ENCODE measurements at regions not wholly inside any gene's neighbourhood (a gene's known extent, or its start where the extent isn't known, plus 50 kb on each side); places are given as distances from the start of the nearest gene placed in this dataset.
"Not testable (repeated sequence)": the region's sequence is repeated elsewhere in the genome, so short reads cannot be mapped to it uniquely, and the experiment has no call there.

GRCh38 chr5:155530046-155530445 lies 516.5 kb downstream of the KIF4B start:
- DNase-seq: no peak

- DNase-seq: no peak
These were observed 519.2 kb downstream of the KIF4B start for GRCh38 chr5:155532621-155533311.

DNA sequence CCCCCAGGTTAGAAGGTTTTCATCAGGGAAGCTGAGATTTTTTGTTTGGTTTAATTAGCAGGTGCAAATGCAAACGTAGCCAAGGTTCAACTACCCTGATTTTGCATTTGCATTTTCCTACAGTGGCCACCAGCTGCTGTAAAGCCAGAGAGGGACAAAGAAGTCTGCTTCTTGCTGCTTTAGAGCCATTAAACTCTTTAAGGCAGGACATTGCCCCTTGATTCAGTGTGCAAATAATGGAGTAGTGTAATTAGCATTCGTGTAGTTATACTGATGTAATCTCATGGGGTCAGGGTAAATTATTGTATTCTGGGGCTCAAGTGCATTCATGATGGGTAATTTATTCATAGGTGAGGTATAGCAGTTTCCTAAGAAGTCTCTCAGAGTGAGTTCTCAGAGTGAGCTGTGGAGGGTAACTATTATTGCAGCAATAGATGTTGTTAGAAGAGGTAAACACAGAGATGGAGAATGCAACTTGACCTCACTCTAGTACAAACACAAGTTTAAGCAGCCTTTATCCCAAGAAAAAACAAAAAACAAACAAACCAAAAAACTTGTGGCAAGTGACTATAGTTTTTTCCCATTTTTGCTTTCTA lies 526.5 kb downstream of the KIF4B start:
- peak; percentile 60 for DNase-seq

DNA sequence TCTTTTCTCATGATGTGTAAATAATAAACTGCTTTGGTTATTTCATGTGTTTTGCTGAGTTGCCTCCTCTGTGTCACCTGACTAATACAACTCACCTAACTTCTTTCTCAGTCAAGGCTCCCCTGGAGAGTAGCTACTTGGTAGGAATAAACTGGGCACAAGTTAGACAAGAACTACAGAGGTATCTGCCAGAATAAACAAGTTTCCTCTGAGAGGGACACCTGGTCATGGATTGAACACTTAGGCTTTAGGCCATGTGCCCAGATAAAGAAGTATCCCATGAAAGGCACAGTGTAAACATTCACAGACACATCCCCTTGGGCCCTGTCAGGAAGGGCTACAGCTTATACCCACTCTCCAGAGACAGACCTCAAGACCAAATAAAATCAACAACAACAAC lies 532.5 kb downstream of the KIF4B start:
- no peak for DNase-seq

- no peak for DNase-seq
These were observed 540.9 kb downstream of the KIF4B start for GRCh38 chr5:155554500-155554899.

DNA sequence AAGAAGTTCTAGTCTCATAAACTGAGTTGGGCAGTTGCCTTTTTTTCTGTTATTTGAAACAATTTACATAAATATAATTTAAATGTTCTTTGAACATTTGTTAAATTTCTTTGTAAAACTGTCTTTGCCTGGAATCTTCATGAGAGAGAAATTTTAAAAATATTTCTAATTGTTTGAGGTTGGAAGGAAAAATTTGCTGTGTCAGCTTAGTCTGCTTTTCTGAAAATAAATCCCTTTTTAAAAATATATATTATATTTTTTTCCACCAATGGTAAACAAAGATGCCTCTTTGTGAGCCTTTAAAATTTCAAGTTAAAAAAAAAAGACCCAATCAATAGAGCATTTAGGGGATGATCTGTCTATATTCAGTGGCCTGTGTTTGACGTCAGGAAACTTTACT lies 542.7 kb downstream of the KIF4B start:
- DNase-seq: no peak

GRCh38 chr5:155556700-155557099 lies 543.1 kb downstream of the KIF4B start:
- no peak for DNase-seq

GRCh38 chr5:155562158-155562557 lies 548.6 kb downstream of the KIF4B start:
- DNase-seq: no peak

DNA sequence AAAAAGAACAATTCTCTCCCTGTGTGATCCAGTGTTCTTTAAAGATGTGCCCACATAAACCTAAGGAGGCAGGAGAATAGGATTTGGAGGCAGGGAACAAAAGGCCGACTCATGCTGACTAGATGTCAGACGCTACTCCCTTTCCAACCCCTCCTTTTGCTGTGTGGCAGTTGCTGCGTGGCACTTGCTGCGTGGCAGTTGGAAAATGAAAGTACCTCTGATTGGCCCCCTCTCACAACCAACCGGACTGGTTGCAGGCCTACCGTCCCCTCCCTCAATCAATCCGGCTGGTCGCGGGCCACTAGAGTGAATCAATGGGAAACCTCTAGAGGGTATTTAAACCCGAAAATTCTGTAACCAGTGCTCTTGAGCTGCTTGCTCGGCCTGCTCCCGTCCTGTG lies 551.0 kb downstream of the KIF4B start:
- DNase-seq: no peak

DNA sequence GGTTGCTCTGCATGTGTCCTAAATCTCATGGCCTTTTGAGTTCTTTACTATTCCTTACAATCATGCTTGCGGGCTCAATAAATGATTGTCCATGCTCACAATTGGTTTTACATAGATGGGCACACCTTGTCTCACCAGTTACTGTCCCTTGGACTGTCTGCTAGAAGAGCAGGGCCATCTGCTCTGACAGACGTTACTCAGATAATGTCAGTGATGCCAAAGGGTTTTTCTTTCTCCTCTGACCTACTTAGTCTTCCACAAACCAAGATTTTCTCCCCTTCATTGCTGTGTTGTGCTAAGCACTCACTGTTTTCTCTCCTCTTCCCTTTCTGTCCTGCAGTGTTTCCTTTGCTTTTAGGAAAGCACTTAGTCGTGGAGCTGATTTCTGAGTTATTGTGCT lies 562.3 kb downstream of the KIF4B start:
- DNase-seq: no peak

- DNase-seq: not testable (repeated sequence)
These were observed 573.3 kb downstream of the KIF4B start for GRCh38 chr5:155586808-155587207.

DNA sequence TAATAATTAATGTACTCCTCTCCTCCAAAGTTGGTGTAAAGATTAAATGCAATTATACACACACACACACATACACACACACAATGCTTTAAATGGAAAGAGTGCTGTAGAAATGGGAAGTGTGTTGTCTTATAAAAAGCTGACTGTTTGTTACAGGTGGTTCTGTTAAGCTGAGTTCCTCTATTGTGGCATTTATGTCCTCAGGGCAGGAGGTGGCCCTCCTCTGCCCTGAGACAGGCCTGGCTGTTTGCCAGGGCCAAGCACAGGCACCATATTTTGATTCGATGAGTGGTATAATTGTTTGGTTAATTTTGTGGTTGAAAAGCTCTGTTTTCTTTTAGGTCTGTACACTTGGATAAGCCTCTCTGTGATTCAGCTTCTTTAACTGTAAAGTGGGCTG lies 573.9 kb downstream of the KIF4B start:
- DNase-seq: peak; percentile 63

DNA sequence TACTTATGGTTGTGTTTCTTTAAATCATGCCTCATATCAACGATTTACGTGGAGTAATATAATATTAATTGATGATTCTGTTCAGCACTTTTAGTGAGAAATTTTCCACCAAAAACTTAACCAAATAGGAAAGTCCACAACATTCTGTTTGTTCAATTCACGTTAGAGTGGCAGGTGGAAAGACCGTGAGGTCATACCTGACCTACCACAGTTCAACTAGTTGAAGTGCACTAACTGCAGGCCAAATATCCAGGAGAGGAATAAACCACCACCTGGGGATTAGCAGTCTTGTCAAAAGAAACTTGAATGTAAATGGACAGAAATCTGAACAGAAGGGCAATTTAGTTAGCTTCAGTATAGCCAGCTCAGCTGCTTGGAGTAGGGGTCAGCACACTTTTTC lies 577.7 kb downstream of the KIF4B start:
- peak; percentile 2 for DNase-seq

DNA sequence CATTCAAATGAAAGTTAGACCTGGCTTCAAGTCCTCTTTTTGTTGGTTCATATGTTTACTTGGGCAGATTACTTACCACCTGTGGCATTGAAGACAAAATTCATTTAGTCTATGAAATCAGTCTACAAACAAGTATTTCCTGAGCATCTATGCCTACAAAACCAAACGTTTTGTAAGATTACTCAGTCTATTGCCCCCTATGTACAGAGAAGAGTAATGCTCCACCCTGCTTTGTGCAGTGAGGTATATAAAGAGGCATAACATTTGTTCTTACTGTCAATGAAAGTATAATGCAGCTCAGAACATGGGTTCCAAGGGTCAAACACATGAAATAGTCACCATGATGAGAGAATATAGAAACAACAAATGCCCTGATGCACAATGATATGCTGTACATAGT lies 580.7 kb downstream of the KIF4B start:
- DNase-seq: no peak

- DNase-seq: no peak
These were observed 582.2 kb downstream of the KIF4B start for GRCh38 chr5:155595791-155596190.

GRCh38 chr5:155598552-155598951 lies 585.0 kb downstream of the KIF4B start:
- no peak for DNase-seq

DNA sequence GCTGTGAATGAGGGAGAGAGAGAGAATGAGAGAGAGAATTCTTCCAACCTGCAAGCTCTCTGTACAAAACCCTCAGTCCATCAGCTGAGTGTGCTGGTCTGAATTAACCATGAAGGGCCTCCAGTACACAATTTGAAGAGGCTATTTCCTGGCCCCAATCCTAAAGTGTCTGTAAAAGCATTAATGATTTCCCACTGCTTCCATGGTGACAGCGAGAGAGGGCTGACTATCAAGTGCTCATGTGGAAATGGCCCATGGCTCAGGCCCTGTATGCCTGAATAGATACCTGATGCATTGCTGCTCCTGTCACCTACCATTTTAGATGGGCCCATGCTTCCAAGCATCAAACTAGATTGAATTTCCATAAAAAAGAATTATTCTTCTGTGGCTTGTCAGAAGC lies 592.4 kb downstream of the KIF4B start:
- peak; percentile 69 for DNase-seq

GRCh38 chr5:155616779-155617392 lies 603.3 kb downstream of the KIF4B start:
- peak; percentile 8 for DNase-seq

DNA sequence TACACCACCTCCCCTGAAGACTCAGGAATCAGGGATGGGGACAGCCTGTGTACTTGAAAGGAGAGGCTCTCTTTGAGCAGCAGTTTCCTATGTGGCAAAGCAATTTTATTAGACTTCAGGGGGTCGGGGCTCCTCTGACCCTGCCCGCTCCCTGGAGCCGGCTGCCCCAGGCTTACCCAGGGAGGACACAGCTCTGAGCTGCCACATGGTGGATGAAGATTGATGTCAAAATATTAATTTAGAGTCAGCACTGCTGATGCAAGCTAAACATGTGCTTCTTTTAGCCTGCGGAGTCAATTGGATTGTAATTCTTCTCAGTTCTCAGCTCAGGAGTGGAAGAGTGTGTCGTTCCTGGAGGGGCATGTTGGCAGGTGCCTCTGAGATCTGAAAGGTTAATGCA lies 606.1 kb downstream of the KIF4B start:
- no peak for DNase-seq

GRCh38 chr5:155620821-155621410 lies 607.4 kb downstream of the KIF4B start:
- DNase-seq: no peak

DNA sequence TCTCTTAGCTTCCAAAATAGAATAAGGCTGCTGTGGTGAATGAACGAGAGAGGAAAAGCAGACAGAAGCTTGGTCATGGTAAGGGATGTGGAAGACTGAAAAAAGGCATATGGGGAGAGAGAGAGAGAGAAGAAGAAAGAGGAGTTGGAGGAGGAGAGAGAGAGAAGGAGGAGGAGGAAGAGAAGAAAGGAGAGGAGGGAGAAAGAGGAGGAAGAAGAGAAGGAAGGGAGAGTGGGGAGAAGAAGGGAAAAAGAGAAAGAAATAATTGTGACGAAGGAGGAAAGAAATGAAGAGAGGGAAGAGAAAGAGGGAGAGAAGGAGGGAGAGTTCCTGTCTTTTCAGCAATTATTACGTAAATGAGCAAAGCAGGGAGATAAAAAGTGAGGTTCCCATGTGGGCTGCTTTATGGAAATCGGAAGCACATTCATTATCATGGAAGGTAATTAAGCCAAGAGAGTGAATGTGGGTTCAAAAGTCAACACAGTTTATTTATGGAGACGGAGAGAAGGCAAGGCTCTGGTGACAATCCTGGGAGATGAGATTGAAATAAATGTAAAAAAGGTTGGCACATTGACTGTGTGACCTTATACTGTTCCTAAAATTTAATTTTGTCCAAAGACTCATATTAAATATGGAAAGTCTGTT lies 611.2 kb downstream of the KIF4B start:
- no peak for DNase-seq

DNA sequence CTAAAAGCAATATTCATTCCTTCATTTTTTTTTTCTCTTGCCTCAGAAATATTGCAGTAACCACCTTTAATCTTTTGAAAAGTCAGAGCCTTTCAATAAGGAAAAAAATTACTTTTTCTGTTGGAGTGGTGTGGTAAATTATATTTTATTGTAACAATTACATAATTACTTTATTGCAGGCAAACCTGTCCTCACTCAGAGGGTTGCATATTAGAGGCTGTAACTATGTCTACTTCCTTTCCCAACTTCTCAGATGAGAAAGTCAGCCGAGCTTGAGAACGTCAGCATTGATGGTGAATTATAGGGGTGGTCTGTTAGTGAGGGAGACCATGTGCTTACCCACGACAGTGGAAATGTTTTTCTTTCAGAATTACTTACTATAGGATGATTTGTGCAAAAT lies 611.8 kb downstream of the KIF4B start:
- DNase-seq: no peak

DNA sequence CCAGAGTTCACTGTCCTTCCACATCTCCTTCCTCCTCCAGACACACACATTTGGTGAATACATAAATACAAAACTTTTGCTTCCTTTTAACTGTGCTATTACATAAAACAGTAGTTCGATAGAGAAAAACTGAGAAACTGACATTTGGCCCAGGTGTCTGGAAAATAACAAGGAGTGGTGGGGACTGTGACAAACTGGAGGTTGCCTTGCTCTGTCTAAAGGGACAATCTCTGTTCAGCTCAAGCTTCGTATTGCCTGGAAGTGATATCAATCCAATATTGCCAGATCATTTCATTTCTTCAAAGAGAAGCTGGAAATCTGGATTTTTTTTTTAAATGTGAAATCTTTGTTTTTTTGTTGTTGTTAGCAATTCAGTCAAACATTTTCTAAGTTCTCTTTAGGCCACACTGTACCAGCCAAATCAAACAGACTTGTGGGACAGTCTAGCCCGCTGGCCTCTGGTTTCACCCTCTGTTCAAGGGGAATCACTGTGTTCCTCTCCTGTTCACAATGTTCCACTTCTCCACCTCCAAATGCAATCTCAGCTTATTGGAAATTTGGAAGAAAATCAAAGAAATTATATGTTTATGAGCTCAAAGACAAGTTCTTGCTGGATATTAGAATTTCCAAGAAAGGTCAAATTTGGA lies 612.5 kb downstream of the KIF4B start:
- no peak for DNase-seq

Data from NCI-H774 (cell line).